K562 (cell line): ENCODE measurements at regions not wholly inside any gene's neighbourhood (a gene's known extent, or its start where the extent isn't known, plus 50 kb on each side); places are given as distances from the start of the nearest gene placed in this dataset.

Source experiments
- CHD4 ChIP-seq: fragments of 200-600 bp; sonication (generic); IDR thresholded peaks from 3 replicates; pipeline ENCODE4 v1.6.1; 2012; ENCODE audit warnings: low read depth, mild to moderate bottlenecking, mixed read lengths, low read length, inconsistent platforms; ENCODE audit not compliant: insufficient read depth, insufficient replicate concordance, poor library complexity, severe bottlenecking
- HDAC2 ChIP-seq: fragments of 450-650 bp; IDR thresholded peaks from 2 replicates; pipeline ENCODE4 v1.6.1; 2016; ENCODE audit warnings: mild to moderate bottlenecking
- HDAC8 ChIP-seq: fragments of 450-650 bp; IDR thresholded peaks from 2 replicates; pipeline ENCODE4 v1.6.1; 2016; ENCODE audit warnings: mild to moderate bottlenecking, missing genetic modification characterization, moderate library complexity, missing compliant biosample characterization
- JUND ChIP-seq, 2 experiments: IDR thresholded peaks; 2 replicates in 1 of 2; 3 replicates in 1 of 2; pipeline ENCODE4 v1.6.1; 2011; ENCODE audit warnings: borderline replicate concordance in 2 of 2, low read depth in 2 of 2, low read length in 2 of 2, improper control_type of control experiment in 1 of 2, missing biosample characterization in 1 of 2, missing genetic modification characterization in 1 of 2, missing genetic modification reagents in 1 of 2
- KLF1 ChIP-seq: fragments of 450-650 bp; IDR thresholded peaks from 2 replicates; pipeline ENCODE4 v1.6.1; 2016; ENCODE audit warnings: missing genetic modification characterization, missing compliant biosample characterization
- RBM25 ChIP-seq: fragments of 200-400 bp; formaldehyde crosslinking; IDR thresholded peaks from 2 replicates; pipeline ENCODE4 v1.6.1; 2018; ENCODE audit warnings: low read length, low read depth, moderate library complexity; ENCODE audit not compliant: severe bottlenecking
- SMARCE1 ChIP-seq: fragments of 450-650 bp; IDR thresholded peaks from 2 replicates; pipeline ENCODE4 v1.7.1; 2016; ENCODE audit warnings: mild to moderate bottlenecking
- ZEB2 ChIP-seq: fragments of 450-650 bp; IDR thresholded peaks from 2 replicates; pipeline ENCODE4 v1.6.1; 2016
- TF ChIP-seq, protein P1 (sequence below), 2 experiments: fragments of 450-650 bp; formaldehyde crosslinking in 1 of 2; IDR thresholded peaks; 2 replicates each; pipeline versions ENCODE4 v1.4.0 to v1.6.1; 2014 to 2020; ENCODE audit warnings: mild to moderate bottlenecking in 2 of 2, borderline replicate concordance in 1 of 2, low read depth in 1 of 2
- TF ChIP-seq, protein P2 (sequence below): fragments of 450-650 bp; IDR thresholded peaks from 2 replicates; pipeline ENCODE4 v1.6.1; 2016; ENCODE audit warnings: mild to moderate bottlenecking
- TF ChIP-seq, protein P3 (sequence below): sonication (generic); formaldehyde crosslinking; IDR thresholded peaks from 2 replicates; pipeline ENCODE4 v1.8.0; 2022; ENCODE audit warnings: missing genetic modification reagents, mild to moderate bottlenecking, moderate library complexity, borderline replicate concordance
- TF ChIP-seq, protein P4 (sequence below): sonication (generic); formaldehyde crosslinking; IDR thresholded peaks from 2 replicates; pipeline ENCODE4 v1.8.1; 2022; ENCODE audit warnings: missing genetic modification reagents

DNA sequence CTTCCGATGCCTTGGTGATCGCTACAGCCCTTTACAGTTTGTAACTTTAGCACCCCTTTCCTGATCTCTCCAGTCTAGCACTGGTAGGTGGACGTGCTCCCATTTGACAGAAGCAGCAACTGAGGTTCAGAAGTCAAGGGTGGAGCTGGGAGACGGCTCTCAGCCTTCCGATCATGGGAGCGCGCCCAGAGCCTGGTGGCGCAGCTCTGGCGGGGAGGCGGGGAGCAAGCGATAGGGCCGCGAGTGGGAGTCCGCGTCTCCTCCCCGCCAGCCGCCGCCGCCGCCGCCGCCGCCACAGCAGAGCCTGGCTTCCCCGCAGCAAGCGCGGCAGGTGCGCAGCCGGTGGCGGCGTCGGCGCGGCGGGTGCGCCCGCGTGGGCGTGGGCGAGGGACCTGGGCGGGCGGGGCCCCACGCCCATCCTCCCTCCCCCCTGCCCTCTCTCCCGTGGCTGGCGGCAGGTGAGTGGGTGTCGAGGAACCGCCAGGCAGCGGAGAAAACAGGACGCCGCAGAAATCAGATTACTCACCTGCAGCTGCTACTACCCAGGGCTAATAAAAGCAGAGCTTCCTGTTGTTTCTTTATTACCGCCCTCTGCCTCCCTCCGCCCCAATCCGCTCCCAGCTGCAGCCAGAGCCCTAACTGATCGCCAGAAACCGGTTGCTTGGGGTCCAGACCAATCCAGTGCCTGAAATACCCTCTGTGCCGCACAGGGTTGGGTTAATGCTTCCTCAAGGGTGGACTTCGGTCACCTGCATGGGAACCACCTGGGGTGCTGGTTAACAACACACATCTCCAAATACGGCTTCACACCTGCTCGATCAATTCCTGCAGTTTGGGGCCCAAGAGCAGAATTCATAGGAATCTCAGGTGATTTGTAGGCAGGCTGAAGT is 60.2 kb upstream of the ID3 start (continued):
- TF ChIP-seq, protein P1, sequence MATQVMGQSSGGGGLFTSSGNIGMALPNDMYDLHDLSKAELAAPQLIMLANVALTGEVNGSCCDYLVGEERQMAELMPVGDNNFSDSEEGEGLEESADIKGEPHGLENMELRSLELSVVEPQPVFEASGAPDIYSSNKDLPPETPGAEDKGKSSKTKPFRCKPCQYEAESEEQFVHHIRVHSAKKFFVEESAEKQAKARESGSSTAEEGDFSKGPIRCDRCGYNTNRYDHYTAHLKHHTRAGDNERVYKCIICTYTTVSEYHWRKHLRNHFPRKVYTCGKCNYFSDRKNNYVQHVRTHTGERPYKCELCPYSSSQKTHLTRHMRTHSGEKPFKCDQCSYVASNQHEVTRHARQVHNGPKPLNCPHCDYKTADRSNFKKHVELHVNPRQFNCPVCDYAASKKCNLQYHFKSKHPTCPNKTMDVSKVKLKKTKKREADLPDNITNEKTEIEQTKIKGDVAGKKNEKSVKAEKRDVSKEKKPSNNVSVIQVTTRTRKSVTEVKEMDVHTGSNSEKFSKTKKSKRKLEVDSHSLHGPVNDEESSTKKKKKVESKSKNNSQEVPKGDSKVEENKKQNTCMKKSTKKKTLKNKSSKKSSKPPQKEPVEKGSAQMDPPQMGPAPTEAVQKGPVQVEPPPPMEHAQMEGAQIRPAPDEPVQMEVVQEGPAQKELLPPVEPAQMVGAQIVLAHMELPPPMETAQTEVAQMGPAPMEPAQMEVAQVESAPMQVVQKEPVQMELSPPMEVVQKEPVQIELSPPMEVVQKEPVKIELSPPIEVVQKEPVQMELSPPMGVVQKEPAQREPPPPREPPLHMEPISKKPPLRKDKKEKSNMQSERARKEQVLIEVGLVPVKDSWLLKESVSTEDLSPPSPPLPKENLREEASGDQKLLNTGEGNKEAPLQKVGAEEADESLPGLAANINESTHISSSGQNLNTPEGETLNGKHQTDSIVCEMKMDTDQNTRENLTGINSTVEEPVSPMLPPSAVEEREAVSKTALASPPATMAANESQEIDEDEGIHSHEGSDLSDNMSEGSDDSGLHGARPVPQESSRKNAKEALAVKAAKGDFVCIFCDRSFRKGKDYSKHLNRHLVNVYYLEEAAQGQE (IDR thresholded peaks at IDR 0.05; ENCODE audit: borderline replicate concordance): 0 out of 2 replicates have a peak, but pooled peaks have one; percentile 14
- TF ChIP-seq, protein P1 (CRISPR knock-in tag; IDR thresholded peaks at IDR 0.05; ENCODE audit: low read depth): no peak
- TF ChIP-seq KLF1 (tag): 0 out of 2 replicates have a peak, but pooled peaks have one; percentile 25
- TF ChIP-seq HDAC8 (tag): no peak
- no peak for TF ChIP-seq SMARCE1
- peak; percentile 86 for TF ChIP-seq CHD4
- TF ChIP-seq, protein P2, sequence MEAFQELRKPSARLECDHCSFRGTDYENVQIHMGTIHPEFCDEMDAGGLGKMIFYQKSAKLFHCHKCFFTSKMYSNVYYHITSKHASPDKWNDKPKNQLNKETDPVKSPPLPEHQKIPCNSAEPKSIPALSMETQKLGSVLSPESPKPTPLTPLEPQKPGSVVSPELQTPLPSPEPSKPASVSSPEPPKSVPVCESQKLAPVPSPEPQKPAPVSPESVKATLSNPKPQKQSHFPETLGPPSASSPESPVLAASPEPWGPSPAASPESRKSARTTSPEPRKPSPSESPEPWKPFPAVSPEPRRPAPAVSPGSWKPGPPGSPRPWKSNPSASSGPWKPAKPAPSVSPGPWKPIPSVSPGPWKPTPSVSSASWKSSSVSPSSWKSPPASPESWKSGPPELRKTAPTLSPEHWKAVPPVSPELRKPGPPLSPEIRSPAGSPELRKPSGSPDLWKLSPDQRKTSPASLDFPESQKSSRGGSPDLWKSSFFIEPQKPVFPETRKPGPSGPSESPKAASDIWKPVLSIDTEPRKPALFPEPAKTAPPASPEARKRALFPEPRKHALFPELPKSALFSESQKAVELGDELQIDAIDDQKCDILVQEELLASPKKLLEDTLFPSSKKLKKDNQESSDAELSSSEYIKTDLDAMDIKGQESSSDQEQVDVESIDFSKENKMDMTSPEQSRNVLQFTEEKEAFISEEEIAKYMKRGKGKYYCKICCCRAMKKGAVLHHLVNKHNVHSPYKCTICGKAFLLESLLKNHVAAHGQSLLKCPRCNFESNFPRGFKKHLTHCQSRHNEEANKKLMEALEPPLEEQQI: no peak
- TF ChIP-seq JUND (IDR thresholded peaks at IDR 0.05; ENCODE audit: borderline replicate concordance, low read depth, low read length): no peak
- TF ChIP-seq JUND (tag; IDR thresholded peaks at IDR 0.05; ENCODE audit: borderline replicate concordance, low read depth, low read length): no peak
- TF ChIP-seq RBM25: peak; percentile 64
- TF ChIP-seq, protein P3, sequence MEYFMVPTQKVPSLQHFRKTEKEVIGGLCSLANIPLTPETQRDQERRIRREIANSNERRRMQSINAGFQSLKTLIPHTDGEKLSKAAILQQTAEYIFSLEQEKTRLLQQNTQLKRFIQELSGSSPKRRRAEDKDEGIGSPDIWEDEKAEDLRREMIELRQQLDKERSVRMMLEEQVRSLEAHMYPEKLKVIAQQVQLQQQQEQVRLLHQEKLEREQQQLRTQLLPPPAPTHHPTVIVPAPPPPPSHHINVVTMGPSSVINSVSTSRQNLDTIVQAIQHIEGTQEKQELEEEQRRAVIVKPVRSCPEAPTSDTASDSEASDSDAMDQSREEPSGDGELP (CRISPR knock-in tag): peak; percentile 44; the same call in 1 of the 2 replicates
- TF ChIP-seq ZEB2: 0 out of 2 replicates have a peak, but pooled peaks have one; percentile 45
- peak; percentile 88; the same call in 1 of the 2 replicates for TF ChIP-seq HDAC2
- TF ChIP-seq, protein P4, sequence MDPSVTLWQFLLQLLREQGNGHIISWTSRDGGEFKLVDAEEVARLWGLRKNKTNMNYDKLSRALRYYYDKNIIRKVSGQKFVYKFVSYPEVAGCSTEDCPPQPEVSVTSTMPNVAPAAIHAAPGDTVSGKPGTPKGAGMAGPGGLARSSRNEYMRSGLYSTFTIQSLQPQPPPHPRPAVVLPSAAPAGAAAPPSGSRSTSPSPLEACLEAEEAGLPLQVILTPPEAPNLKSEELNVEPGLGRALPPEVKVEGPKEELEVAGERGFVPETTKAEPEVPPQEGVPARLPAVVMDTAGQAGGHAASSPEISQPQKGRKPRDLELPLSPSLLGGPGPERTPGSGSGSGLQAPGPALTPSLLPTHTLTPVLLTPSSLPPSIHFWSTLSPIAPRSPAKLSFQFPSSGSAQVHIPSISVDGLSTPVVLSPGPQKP (CRISPR knock-in tag): no peak
